ENCODE measurements at regions not wholly inside any gene's neighbourhood (a gene's known extent, or its start where the extent isn't known, plus 50 kb on each side); places are given as distances from the start of the nearest gene placed in this dataset.

- TF ChIP-seq CTCF (IDR thresholded peaks at IDR 0.05), result no peak
- TF ChIP-seq POLR2AphosphoS5 (IDR thresholded peaks at IDR 0.05), result no peak
- no peak for TF ChIP-seq POLR2A (IDR thresholded peaks at IDR 0.05)
Observed at GRCh38 chr14:83395321-83395720, 1861.7 kb upstream of the SEL1L start.

All from transverse colon (tissue), 4 donors.